Neural progenitor cell (in vitro differentiated cells): ENCODE measurements at regions not wholly inside any gene's neighbourhood (a gene's known extent, or its start where the extent isn't known, plus 50 kb on each side); places are given as distances from the start of the nearest gene placed in this dataset.
"Not testable (repeated sequence)": the region's sequence is repeated elsewhere in the genome, so short reads cannot be mapped to it uniquely, and the experiment has no call there.

Experiments
- DNase-seq: peaks from one replicate; pipeline ENCODE4 v3.0.0-alpha.2; 2016; ENCODE audit warnings: low spot score
- H2AFZ ChIP-seq: fragments of 200-600 bp; sonication (generic); replicated peaks from 2 replicates; pipeline ENCODE4 v1.6.1; 2016; ENCODE audit warnings: antibody characterized with exemption
- H3F3A ChIP-seq: fragments of 200-600 bp; sonication (generic); 2 replicates; pipeline ENCODE4 v1.6.1; 2016; ENCODE audit warnings: antibody characterized with exemption, low read depth
- H3K27ac ChIP-seq: fragments of 200-600 bp; sonication (generic); 2 replicates; pipeline ENCODE4 v1.5.1; 2016; ENCODE audit warnings: mild to moderate bottlenecking
- H3K27me3 ChIP-seq: fragments of 200-600 bp; sonication (generic); 2 replicates; pipeline ENCODE4 v1.6.1; 2016; ENCODE audit warnings: mild to moderate bottlenecking, moderate library complexity
- H3K36me3 ChIP-seq: fragments of 200-600 bp; sonication (generic); 2 replicates; pipeline ENCODE4 v1.5.1; 2016
- H3K4me1 ChIP-seq: fragments of 200-600 bp; sonication (generic); 2 replicates; pipeline ENCODE4 v1.6.1; 2016; ENCODE audit warnings: mixed run types
- H3K4me2 ChIP-seq: fragments of 200-600 bp; sonication (generic); 2 replicates; pipeline ENCODE4 v1.6.1; 2016
- H3K4me3 ChIP-seq: fragments of 200-600 bp; sonication (generic); 2 replicates; pipeline ENCODE4 v1.5.1; 2016
- H3K79me2 ChIP-seq: fragments of 200-600 bp; sonication (generic); 2 replicates; pipeline ENCODE4 v1.6.1; 2016; ENCODE audit warnings: low read depth
- H3K9ac ChIP-seq: fragments of 200-600 bp; sonication (generic); 2 replicates; pipeline ENCODE4 v1.6.1; 2016
- H3K9me3 ChIP-seq: fragments of 200-600 bp; sonication (generic); 2 replicates; pipeline ENCODE4 v1.5.1; 2016; ENCODE audit warnings: low read depth
- H4K20me1 ChIP-seq: fragments of 200-600 bp; sonication (generic); 2 replicates; pipeline ENCODE4 v1.6.1; 2016; ENCODE audit warnings: low read depth
- H3K27ac Mint-ChIP-seq: 3 replicates; pipeline ENCODE4 v1.8.0; 2021; ENCODE audit warnings: mixed read lengths
- H3K27me3 Mint-ChIP-seq: 2 replicates; pipeline ENCODE4 v1.8.0; 2022; ENCODE audit warnings: low read depth, mild to moderate bottlenecking, inconsistent platforms, moderate library complexity, mixed read lengths; ENCODE audit not compliant: insufficient read depth
- H3K36me3 Mint-ChIP-seq: 3 replicates; pipeline ENCODE4 v1.8.0; 2021; ENCODE audit warnings: mixed read lengths
- H3K4me1 Mint-ChIP-seq: 3 replicates; pipeline ENCODE4 v1.8.0; 2021; ENCODE audit warnings: mixed read lengths
- H3K4me3 Mint-ChIP-seq: 3 replicates; pipeline ENCODE4 v1.8.0; 2021; ENCODE audit warnings: mild to moderate bottlenecking, moderate library complexity, mixed read lengths
- H3K9me3 Mint-ChIP-seq: 3 replicates; pipeline ENCODE4 v1.8.0; 2020; ENCODE audit warnings: mixed read lengths
- EZH2 ChIP-seq: fragments of 200-600 bp; sonication (generic); IDR thresholded peaks from 2 replicates; pipeline ENCODE4 v1.6.1; 2017; ENCODE audit warnings: antibody characterized with exemption, mild to moderate bottlenecking, moderate library complexity
- EZH2phosphoT487 ChIP-seq: fragments of 200-600 bp; sonication (generic); IDR thresholded peaks from 2 replicates; pipeline ENCODE4 v1.6.1; 2017; ENCODE audit warnings: antibody characterized with exemption
- TF ChIP-seq, protein P1 (sequence below): fragments of 200-600 bp; sonication (generic); IDR thresholded peaks from 2 replicates; pipeline ENCODE4 v1.5.1; 2017; ENCODE audit warnings: antibody characterized with exemption, mild to moderate bottlenecking

DNA sequence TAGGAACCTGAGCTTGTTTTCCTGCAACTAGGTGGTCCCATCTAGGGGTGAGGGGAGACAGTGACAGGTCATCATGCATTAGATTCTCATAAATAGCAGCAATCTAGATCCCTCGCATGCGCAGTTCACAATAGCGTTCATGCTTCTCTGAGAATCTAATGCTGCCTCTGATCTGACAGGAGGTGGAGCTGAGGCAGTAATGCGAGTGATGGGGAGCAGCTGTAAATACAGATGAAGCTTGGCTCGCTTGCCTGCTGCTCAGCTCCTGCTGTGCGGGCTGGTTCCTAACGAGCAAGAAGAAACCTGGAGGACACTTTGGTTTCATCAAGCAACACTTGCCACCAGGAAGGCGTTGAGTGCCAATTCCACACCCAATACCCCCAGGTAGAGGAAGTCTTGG, 95.1 kb upstream of the OLIG2 start:
- H3K9ac ChIP-seq: no peak overlapping the region
- peaks cover 14% of the 10 kb centered on the region for H3F3A ChIP-seq
- H3K79me2 ChIP-seq: no peaks in the 10 kb centered on the region
- H3K27me3 ChIP-seq: peaks cover 4% of the 10 kb centered on the region
- Mint-ChIP-seq H3K4me3 (no peak overlapping the region), H3K9me3 (peaks cover 9% of the 10 kb centered on the region), H3K27ac (no peak overlapping the region), H3K4me1 (peaks cover 8% of the 10 kb centered on the region), H3K36me3 (peaks cover 5% of the 10 kb centered on the region), H3K27me3 (no peaks in the 10 kb centered on the region)
- H3K9me3 ChIP-seq: no peaks in the 10 kb centered on the region
- H3K4me2 ChIP-seq: no peak overlapping the region
- TF ChIP-seq EZH2: no peak
- TF ChIP-seq EZH2phosphoT487: no peak
- TF ChIP-seq, protein P1, sequence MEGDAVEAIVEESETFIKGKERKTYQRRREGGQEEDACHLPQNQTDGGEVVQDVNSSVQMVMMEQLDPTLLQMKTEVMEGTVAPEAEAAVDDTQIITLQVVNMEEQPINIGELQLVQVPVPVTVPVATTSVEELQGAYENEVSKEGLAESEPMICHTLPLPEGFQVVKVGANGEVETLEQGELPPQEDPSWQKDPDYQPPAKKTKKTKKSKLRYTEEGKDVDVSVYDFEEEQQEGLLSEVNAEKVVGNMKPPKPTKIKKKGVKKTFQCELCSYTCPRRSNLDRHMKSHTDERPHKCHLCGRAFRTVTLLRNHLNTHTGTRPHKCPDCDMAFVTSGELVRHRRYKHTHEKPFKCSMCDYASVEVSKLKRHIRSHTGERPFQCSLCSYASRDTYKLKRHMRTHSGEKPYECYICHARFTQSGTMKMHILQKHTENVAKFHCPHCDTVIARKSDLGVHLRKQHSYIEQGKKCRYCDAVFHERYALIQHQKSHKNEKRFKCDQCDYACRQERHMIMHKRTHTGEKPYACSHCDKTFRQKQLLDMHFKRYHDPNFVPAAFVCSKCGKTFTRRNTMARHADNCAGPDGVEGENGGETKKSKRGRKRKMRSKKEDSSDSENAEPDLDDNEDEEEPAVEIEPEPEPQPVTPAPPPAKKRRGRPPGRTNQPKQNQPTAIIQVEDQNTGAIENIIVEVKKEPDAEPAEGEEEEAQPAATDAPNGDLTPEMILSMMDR: no peak
- H4K20me1 ChIP-seq: peaks cover 6% of the 10 kb centered on the region
- no peak overlapping the region for H3K4me3 ChIP-seq
- no peaks in the 10 kb centered on the region for H3K36me3 ChIP-seq
- H3K27ac ChIP-seq: no peak overlapping the region
- no peak for DNase-seq
- peaks cover 12% of the 10 kb centered on the region for H3K4me1 ChIP-seq
- H2AFZ ChIP-seq: no peak overlapping the region

DNA sequence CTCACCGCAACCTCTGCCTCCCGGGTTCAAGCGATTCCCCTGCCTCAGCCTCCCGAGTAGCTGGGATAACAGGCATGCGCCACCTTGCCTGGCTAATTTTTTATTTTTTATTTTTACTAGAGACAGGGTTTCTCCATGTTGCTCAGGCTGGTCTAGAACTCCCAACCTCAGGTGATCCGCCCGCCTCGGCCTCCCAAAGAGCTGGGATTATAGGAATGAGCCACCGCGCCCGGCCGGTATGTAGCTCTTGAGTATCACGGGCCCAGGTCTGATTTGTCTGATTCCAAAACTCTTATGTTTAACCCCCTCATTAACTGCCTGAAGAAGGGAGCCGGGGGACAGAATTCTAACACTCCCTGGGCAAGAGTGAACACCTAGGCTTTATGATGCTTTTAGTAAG, 91.7 kb upstream of the OLIG2 start:
- H3K9me3 Mint-ChIP-seq, H3K36me3 ChIP-seq, H2AFZ ChIP-seq, H3K27me3 Mint-ChIP-seq, H3K36me3 Mint-ChIP-seq, H3K27me3 ChIP-seq, H3K4me1 Mint-ChIP-seq, DNase-seq, H3K9me3 ChIP-seq, H3K27ac Mint-ChIP-seq, H3K79me2 ChIP-seq, H4K20me1 ChIP-seq, H3K27ac ChIP-seq, H3K4me3 ChIP-seq, H3K4me2 ChIP-seq, H3K4me3 Mint-ChIP-seq, H3K9ac ChIP-seq: not testable (repeated sequence)
- H3F3A ChIP-seq: peaks cover 14% of the 10 kb centered on the region
- peaks cover 12% of the 10 kb centered on the region for H3K4me1 ChIP-seq

DNA sequence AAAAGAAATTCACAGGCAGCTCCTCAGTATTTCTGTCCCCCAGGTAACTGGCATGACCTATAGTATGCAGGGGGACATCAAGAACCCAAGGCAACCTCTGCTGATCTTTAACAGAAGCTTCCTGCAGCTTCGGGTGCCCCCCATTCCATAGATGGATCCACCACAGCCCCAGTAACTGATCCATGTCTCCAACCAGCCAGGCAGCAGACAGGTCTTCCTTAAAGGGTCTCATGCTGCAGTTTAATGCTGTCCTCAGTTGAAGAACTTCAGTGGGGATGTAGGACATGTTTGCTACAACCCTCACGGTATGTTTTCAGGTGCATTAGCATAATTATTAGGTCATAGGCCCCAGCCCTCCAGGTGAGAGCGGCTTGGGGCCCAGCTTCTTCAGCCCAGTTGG, 90.9 kb upstream of the OLIG2 start:
- no peak overlapping the region for H3K27ac Mint-ChIP-seq
- no peaks in the 10 kb centered on the region for H3K36me3 ChIP-seq

More for the DNA sequence above, 90.9 kb upstream of the OLIG2 start:
- H3K4me3 ChIP-seq: no peak overlapping the region
- peaks cover 14% of the 10 kb centered on the region for H3F3A ChIP-seq
- no peak overlapping the region for H3K4me3 Mint-ChIP-seq
- H3K4me2 ChIP-seq: no peak overlapping the region
- no peak for TF ChIP-seq EZH2phosphoT487
- no peak for TF ChIP-seq EZH2
- TF ChIP-seq, protein P1: no peak
- H3K9me3 Mint-ChIP-seq: peaks cover under 1% of the 10 kb centered on the region
- H3K9ac ChIP-seq: no peak overlapping the region
- H3K27me3 ChIP-seq: peaks cover 4% of the 10 kb centered on the region
- no peak overlapping the region for H2AFZ ChIP-seq
- no peaks in the 10 kb centered on the region for H3K9me3 ChIP-seq
- H3K27me3 Mint-ChIP-seq: peaks cover 8% of the 10 kb centered on the region
- peaks cover 8% of the 10 kb centered on the region for H3K4me1 Mint-ChIP-seq
- no peaks in the 10 kb centered on the region for H3K79me2 ChIP-seq
- H3K27ac ChIP-seq: no peak overlapping the region
- no peak for DNase-seq
- no peaks in the 10 kb centered on the region for H3K36me3 Mint-ChIP-seq
- peaks cover 12% of the 10 kb centered on the region for H3K4me1 ChIP-seq
- H4K20me1 ChIP-seq: peaks cover 6% of the 10 kb centered on the region
